HCT116 (cell line): ENCODE measurements at regions not wholly inside any gene's neighbourhood (a gene's known extent, or its start where the extent isn't known, plus 50 kb on each side); places are given as distances from the start of the nearest gene placed in this dataset.

Experiments
- EGR1 ChIP-seq: IDR thresholded peaks from 2 replicates; pipeline ENCODE4 v1.6.1; 2012; ENCODE audit warnings: low read depth
- EZH2 ChIP-seq: fragments of 200-600 bp; sonication (generic); IDR thresholded peaks from 2 replicates; pipeline ENCODE4 v1.6.1; 2017; ENCODE audit warnings: antibody characterized with exemption, mixed run types
- EZH2phosphoT487 ChIP-seq: fragments of 200-600 bp; IDR thresholded peaks from 2 replicates; pipeline ENCODE4 v1.6.1; 2018; ENCODE audit warnings: antibody characterized with exemption, borderline replicate concordance
- FOSL1 ChIP-seq: IDR thresholded peaks from 2 replicates; pipeline ENCODE4 v1.6.1; 2012; ENCODE audit warnings: low read depth
- JUND ChIP-seq: IDR thresholded peaks from 2 replicates; pipeline ENCODE4 v1.6.1; 2012
- POLR2A ChIP-seq: IDR thresholded peaks from 2 replicates; pipeline ENCODE4 v1.7.0; 2011; ENCODE audit warnings: borderline replicate concordance; ENCODE audit not compliant: insufficient read depth, insufficient read length; ENCODE audit errors: extremely low read depth
- POLR2AphosphoS5 ChIP-seq: IDR thresholded peaks from 2 replicates; pipeline ENCODE4 v1.6.1; 2011; ENCODE audit warnings: mild to moderate bottlenecking, low read depth, low read length, moderate library complexity
- SP1 ChIP-seq: IDR thresholded peaks from 2 replicates; pipeline ENCODE4 v1.6.1; 2012; ENCODE audit warnings: low read depth
- SRF ChIP-seq: IDR thresholded peaks from 2 replicates; pipeline ENCODE4 v1.6.1; 2012; ENCODE audit warnings: low read depth
- ZFX ChIP-seq: fragments of 450-650 bp; IDR thresholded peaks from 2 replicates; pipeline ENCODE4 v1.6.1; 2017
- ZNF274 ChIP-seq: fragments of 200-500 bp; sonication (Bioruptor generic); IDR thresholded peaks from 2 replicates; pipeline ENCODE4 v1.6.1; 2014; ENCODE audit warnings: mild to moderate bottlenecking, low read depth, low read length, inconsistent platforms
- TF ChIP-seq, protein P1 (sequence below), 3 experiments: fragments of 200-600 bp in 1 of 3; sonication (generic) in 1 of 3; IDR thresholded peaks in 2 of 3; conservative IDR thresholded peaks in 1 of 3; 2 replicates each; pipeline ENCODE4 v1.5.1; 2012 to 2017; ENCODE audit warnings: low read depth in 2 of 3, low read length in 2 of 3, antibody characterized with exemption in 1 of 3, borderline replicate concordance in 1 of 3, control low read depth in 1 of 3, mild to moderate bottlenecking in 1 of 3, mixed read lengths in 1 of 3, mixed run types in 1 of 3, moderate library complexity in 1 of 3; ENCODE audit not compliant: insufficient read depth in 1 of 3
- TF ChIP-seq, protein P2 (sequence below): IDR thresholded peaks from 2 replicates; pipeline ENCODE4 v1.6.1; 2012; ENCODE audit warnings: low read depth
- TF ChIP-seq, protein P3 (sequence below): IDR thresholded peaks from 2 replicates; pipeline ENCODE4 v1.6.1; 2012

DNA sequence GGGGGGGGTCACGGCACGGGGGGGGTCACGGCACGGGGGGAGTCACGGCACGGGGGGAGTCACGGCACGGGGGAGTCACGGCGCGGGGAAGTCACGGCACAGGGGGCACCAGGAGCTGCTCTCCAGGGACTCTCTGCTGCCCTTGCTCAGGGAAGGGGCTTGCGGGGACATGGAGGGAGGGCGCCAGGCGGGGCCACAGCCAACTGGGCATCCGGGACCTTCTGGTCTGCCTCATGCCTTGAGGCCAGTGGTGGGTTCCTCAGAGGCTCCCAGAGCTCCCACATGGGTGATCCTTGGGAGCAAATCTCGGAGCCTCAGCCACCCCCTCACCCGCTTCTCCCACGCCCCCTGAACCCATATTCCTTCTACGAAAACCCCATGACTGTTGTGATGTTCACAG lies 55.8 kb upstream of the TMEM18 start:
- TF ChIP-seq, protein P1, sequence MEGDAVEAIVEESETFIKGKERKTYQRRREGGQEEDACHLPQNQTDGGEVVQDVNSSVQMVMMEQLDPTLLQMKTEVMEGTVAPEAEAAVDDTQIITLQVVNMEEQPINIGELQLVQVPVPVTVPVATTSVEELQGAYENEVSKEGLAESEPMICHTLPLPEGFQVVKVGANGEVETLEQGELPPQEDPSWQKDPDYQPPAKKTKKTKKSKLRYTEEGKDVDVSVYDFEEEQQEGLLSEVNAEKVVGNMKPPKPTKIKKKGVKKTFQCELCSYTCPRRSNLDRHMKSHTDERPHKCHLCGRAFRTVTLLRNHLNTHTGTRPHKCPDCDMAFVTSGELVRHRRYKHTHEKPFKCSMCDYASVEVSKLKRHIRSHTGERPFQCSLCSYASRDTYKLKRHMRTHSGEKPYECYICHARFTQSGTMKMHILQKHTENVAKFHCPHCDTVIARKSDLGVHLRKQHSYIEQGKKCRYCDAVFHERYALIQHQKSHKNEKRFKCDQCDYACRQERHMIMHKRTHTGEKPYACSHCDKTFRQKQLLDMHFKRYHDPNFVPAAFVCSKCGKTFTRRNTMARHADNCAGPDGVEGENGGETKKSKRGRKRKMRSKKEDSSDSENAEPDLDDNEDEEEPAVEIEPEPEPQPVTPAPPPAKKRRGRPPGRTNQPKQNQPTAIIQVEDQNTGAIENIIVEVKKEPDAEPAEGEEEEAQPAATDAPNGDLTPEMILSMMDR (IDR thresholded peaks at IDR 0.05 in 2 of 3, conservative IDR thresholded peaks at IDR 0.05 in 1 of 3; ENCODE audit: borderline replicate concordance in 1 of 3, insufficient read depth in 1 of 3, low read depth in 2 of 3, low read length in 2 of 3), result no peak
- no peak for TF ChIP-seq FOSL1
- TF ChIP-seq, protein P2, sequence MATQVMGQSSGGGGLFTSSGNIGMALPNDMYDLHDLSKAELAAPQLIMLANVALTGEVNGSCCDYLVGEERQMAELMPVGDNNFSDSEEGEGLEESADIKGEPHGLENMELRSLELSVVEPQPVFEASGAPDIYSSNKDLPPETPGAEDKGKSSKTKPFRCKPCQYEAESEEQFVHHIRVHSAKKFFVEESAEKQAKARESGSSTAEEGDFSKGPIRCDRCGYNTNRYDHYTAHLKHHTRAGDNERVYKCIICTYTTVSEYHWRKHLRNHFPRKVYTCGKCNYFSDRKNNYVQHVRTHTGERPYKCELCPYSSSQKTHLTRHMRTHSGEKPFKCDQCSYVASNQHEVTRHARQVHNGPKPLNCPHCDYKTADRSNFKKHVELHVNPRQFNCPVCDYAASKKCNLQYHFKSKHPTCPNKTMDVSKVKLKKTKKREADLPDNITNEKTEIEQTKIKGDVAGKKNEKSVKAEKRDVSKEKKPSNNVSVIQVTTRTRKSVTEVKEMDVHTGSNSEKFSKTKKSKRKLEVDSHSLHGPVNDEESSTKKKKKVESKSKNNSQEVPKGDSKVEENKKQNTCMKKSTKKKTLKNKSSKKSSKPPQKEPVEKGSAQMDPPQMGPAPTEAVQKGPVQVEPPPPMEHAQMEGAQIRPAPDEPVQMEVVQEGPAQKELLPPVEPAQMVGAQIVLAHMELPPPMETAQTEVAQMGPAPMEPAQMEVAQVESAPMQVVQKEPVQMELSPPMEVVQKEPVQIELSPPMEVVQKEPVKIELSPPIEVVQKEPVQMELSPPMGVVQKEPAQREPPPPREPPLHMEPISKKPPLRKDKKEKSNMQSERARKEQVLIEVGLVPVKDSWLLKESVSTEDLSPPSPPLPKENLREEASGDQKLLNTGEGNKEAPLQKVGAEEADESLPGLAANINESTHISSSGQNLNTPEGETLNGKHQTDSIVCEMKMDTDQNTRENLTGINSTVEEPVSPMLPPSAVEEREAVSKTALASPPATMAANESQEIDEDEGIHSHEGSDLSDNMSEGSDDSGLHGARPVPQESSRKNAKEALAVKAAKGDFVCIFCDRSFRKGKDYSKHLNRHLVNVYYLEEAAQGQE, result no peak
- TF ChIP-seq EZH2phosphoT487, result no peak
- TF ChIP-seq POLR2A, result no peak
- TF ChIP-seq POLR2AphosphoS5, result no peak
- no peak for TF ChIP-seq SRF
- TF ChIP-seq EZH2, result no peak
- TF ChIP-seq EGR1, result no peak
- TF ChIP-seq, protein P3, sequence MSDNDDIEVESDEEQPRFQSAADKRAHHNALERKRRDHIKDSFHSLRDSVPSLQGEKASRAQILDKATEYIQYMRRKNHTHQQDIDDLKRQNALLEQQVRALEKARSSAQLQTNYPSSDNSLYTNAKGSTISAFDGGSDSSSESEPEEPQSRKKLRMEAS, result no peak
- no peak for TF ChIP-seq ZFX
- no peak for TF ChIP-seq JUND
- no peak for TF ChIP-seq SP1
- no peak for TF ChIP-seq ZNF274
